H1 (cell line): ENCODE measurements at regions not wholly inside any gene's neighbourhood (a gene's known extent, or its start where the extent isn't known, plus 50 kb on each side); places are given as distances from the start of the nearest gene placed in this dataset.

Source experiments
- CHD2 ChIP-seq: IDR thresholded peaks from 2 replicates; pipeline ENCODE4 v1.6.1; 2012; ENCODE audit warnings: low read length, improper control_type of control experiment
- EP300 ChIP-seq, 2 experiments: IDR thresholded peaks; 1 replicate in 1 of 2; 2 replicates in 1 of 2; pipeline ENCODE4 v1.6.1; 2011 to 2012; ENCODE audit warnings: low read depth in 2 of 2, low read length in 2 of 2, mild to moderate bottlenecking in 2 of 2, borderline replicate concordance in 1 of 2, inconsistent platforms in 1 of 2, moderate library complexity in 1 of 2
- GTF2F1 ChIP-seq: IDR thresholded peaks from 2 replicates; pipeline ENCODE4 v1.6.1; 2012; ENCODE audit warnings: low read depth, low read length, improper control_type of control experiment, borderline replicate concordance
- HDAC6 ChIP-seq: IDR thresholded peaks from one replicate; pipeline ENCODE4 v1.7.1; 2012; ENCODE audit warnings: low read depth, mild to moderate bottlenecking, inconsistent platforms, low read length, moderate library complexity
- JUN ChIP-seq: IDR thresholded peaks from 2 replicates; pipeline ENCODE4 v1.6.1; 2011; ENCODE audit warnings: low read depth, mild to moderate bottlenecking, improper control_type of control experiment, low read length
- MAFK ChIP-seq: IDR thresholded peaks from 2 replicates; pipeline ENCODE4 v1.6.1; 2012; ENCODE audit warnings: low read depth, mild to moderate bottlenecking, improper control_type of control experiment, low read length
- PHF8 ChIP-seq: fragments of 200-600 bp; sonication (generic); conservative IDR thresholded peaks from 2 replicates; pipeline ENCODE4 v1.7.1; 2012; ENCODE audit warnings: low read depth, mild to moderate bottlenecking, inconsistent platforms, low read length, moderate library complexity
- POLR2A ChIP-seq, 2 experiments: IDR thresholded peaks; 1 replicate in 1 of 2; 2 replicates in 1 of 2; pipeline ENCODE4 v1.6.1; 2011; ENCODE audit warnings: low read depth in 2 of 2, low read length in 2 of 2, mild to moderate bottlenecking in 2 of 2; ENCODE audit errors: control extremely low read depth in 1 of 2
- POLR2AphosphoS5 ChIP-seq: IDR thresholded peaks from 2 replicates; pipeline ENCODE4 v1.6.1; 2011; ENCODE audit warnings: low read depth, low read length
- RBBP5 ChIP-seq: IDR thresholded peaks from 2 replicates; pipeline ENCODE4 v1.7.1; 2012; ENCODE audit warnings: low read depth, mild to moderate bottlenecking, inconsistent platforms, low read length, moderate library complexity, borderline replicate concordance
- SP4 ChIP-seq: IDR thresholded peaks from 2 replicates; pipeline ENCODE4 v1.6.1; 2012; ENCODE audit warnings: low read length, inconsistent platforms
- TF ChIP-seq, protein P1 (sequence below), 3 experiments: IDR thresholded peaks; 1 replicate in 2 of 3; 2 replicates in 1 of 3; pipeline versions ENCODE4 v1.5.1 to v1.6.1; 2011; ENCODE audit warnings: low read length in 3 of 3, mild to moderate bottlenecking in 3 of 3, inconsistent platforms in 2 of 3, low read depth in 1 of 3, moderate library complexity in 1 of 3; ENCODE audit not compliant: insufficient read depth in 1 of 3; ENCODE audit errors: control extremely low read depth in 1 of 3
- TF ChIP-seq, protein P2 (sequence below): IDR thresholded peaks from 2 replicates; pipeline ENCODE4 v1.6.1; 2011; ENCODE audit warnings: low read depth, mild to moderate bottlenecking, low read length; ENCODE audit not compliant: insufficient read depth

DNA sequence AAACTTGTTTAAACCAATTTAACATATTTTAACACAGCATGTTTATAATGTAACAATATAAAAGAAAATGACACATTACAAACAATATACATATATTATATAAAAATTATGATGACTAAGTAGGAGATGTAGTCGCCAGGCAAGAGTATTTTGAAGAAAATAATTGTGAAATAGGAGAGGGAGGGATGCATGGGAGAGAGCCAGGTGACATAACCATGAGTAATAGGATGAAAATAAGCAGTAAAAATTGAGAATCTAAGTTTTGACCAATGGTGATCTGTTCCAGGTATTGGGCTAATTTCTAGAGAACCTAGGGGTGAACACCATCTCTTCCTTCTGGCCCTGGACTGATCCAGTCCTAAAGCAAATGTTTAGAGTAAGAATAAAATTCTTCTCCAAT lies 315.2 kb upstream of the G2E3 start:
- TF ChIP-seq POLR2A (IDR thresholded peaks at IDR 0.05; ENCODE audit: control extremely low read depth in 1 of 2, low read depth in 2 of 2, low read length in 2 of 2) (no peak), MAFK (no peak), HDAC6 (no peak), POLR2AphosphoS5 (no peak), JUN (no peak), CHD2 (no peak), PHF8 (no peak), EP300 (IDR thresholded peaks at IDR 0.05; ENCODE audit: borderline replicate concordance in 1 of 2, low read depth in 2 of 2, low read length in 2 of 2) (no peak), SP4 (no peak), GTF2F1 (no peak), RBBP5 (no peak)
- TF ChIP-seq, protein P1, sequence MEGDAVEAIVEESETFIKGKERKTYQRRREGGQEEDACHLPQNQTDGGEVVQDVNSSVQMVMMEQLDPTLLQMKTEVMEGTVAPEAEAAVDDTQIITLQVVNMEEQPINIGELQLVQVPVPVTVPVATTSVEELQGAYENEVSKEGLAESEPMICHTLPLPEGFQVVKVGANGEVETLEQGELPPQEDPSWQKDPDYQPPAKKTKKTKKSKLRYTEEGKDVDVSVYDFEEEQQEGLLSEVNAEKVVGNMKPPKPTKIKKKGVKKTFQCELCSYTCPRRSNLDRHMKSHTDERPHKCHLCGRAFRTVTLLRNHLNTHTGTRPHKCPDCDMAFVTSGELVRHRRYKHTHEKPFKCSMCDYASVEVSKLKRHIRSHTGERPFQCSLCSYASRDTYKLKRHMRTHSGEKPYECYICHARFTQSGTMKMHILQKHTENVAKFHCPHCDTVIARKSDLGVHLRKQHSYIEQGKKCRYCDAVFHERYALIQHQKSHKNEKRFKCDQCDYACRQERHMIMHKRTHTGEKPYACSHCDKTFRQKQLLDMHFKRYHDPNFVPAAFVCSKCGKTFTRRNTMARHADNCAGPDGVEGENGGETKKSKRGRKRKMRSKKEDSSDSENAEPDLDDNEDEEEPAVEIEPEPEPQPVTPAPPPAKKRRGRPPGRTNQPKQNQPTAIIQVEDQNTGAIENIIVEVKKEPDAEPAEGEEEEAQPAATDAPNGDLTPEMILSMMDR (IDR thresholded peaks at IDR 0.05; ENCODE audit: control extremely low read depth in 1 of 3, insufficient read depth in 1 of 3, low read depth in 1 of 3, low read length in 3 of 3): no peak
- TF ChIP-seq, protein P2, sequence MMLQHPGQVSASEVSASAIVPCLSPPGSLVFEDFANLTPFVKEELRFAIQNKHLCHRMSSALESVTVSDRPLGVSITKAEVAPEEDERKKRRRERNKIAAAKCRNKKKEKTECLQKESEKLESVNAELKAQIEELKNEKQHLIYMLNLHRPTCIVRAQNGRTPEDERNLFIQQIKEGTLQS: no peak
